H1 (cell line): ENCODE measurements at regions not wholly inside any gene's neighbourhood (a gene's known extent, or its start where the extent isn't known, plus 50 kb on each side); places are given as distances from the start of the nearest gene placed in this dataset.

Experiments
- CTCF ChIA-PET: fragments of 300-600 bp; sonication (Branson Sonifier 250); formaldehyde crosslinking; loops from one replicate; lab custom pipeline; 2021; ENCODE audit not compliant: partially characterized antibody; lab: Charles Lee
- POLR2A ChIA-PET: fragments of 300-600 bp; sonication (Branson Sonifier 250); formaldehyde crosslinking; loops from one replicate; lab custom pipeline; 2021; ENCODE audit warnings: inconsistent platforms; ENCODE audit not compliant: partially characterized antibody; lab: Charles Lee
- DNase-seq, 2 experiments: peaks; one replicate each; pipeline versions ENCODE4 v3.0.0 to v3.0.0-alpha.2; 2010 to 2022; ENCODE audit warnings: low spot score in 2 of 2, low read depth in 1 of 2, mixed read lengths in 1 of 2
- FAIRE-seq: peaks from 2 replicates; lab custom pipeline; 2011; peaks lifted over from hg19 to GRCh38; lab: Jason Lieb, UNC
- H2AFZ ChIP-seq: 2 replicates; pipeline ENCODE4 v1.8.1; 2012; ENCODE audit warnings: low read length, inconsistent platforms
- H2AK5ac ChIP-seq: 2 replicates; pipeline ENCODE4 v1.6.1; 2013; ENCODE audit warnings: low read depth, low read length
- H2BK120ac ChIP-seq: replicated peaks from 2 replicates; pipeline ENCODE3; 2013; ENCODE audit warnings: low read depth, low read length, inconsistent platforms
- H2BK12ac ChIP-seq: 2 replicates; pipeline ENCODE4 v1.6.1; 2013; ENCODE audit warnings: low read depth, low read length
- H2BK15ac ChIP-seq: 2 replicates; pipeline ENCODE4 v1.6.1; 2013; ENCODE audit warnings: low read length
- H2BK20ac ChIP-seq: 2 replicates; pipeline ENCODE4 v1.6.1; 2013; ENCODE audit warnings: low read length
- H2BK5ac ChIP-seq: 2 replicates; pipeline ENCODE4 v1.6.1; 2013; ENCODE audit warnings: low read depth, low read length
- H3K14ac ChIP-seq: 2 replicates; pipeline ENCODE4 v1.6.1; 2013; ENCODE audit warnings: inconsistent platforms; ENCODE audit not compliant: insufficient read length
- H3K18ac ChIP-seq: 2 replicates; pipeline ENCODE4 v1.6.1; 2013; ENCODE audit warnings: low read length; ENCODE audit errors: extremely low read depth
- H3K23ac ChIP-seq: 2 replicates; pipeline ENCODE4 v1.6.1; 2013; ENCODE audit warnings: inconsistent platforms; ENCODE audit not compliant: insufficient read length
- H3K23me2 ChIP-seq: 2 replicates; pipeline ENCODE4 v1.6.1; 2013; ENCODE audit warnings: low read depth, low read length
- H3K27ac ChIP-seq: 2 replicates; pipeline ENCODE4 v1.6.1; 2011; ENCODE audit warnings: low read depth, low read length, inconsistent platforms
- H3K27me3 ChIP-seq, 4 experiments: replicated peaks in 1 of 4; 1 replicate in 1 of 4; 2 replicates in 3 of 4; pipeline versions ENCODE4 v1.6.1 to v1.8.1; 2011 to 2013; ENCODE audit warnings: low read length in 3 of 4, mild to moderate bottlenecking in 3 of 4, inconsistent platforms in 2 of 4, mixed read lengths in 2 of 4, moderate library complexity in 1 of 4; ENCODE audit not compliant: control insufficient read depth in 3 of 4, insufficient read depth in 3 of 4; ENCODE audit errors: extremely low read depth in 1 of 4
- H3K36me3 ChIP-seq, 4 experiments: 2 replicates each; pipeline versions ENCODE4 v1.6.1 to v1.8.1; 2011 to 2013; ENCODE audit warnings: mild to moderate bottlenecking in 4 of 4, low read length in 3 of 4, moderate library complexity in 2 of 4, control low read depth in 1 of 4, inconsistent platforms in 1 of 4; ENCODE audit not compliant: insufficient read depth in 4 of 4, control insufficient read depth in 2 of 4
- H3K4ac ChIP-seq: replicated peaks from 2 replicates; pipeline ENCODE3; 2013; ENCODE audit warnings: low read length, low read depth, mixed read lengths, inconsistent platforms; ENCODE audit not compliant: insufficient read length
- H3K4me1 ChIP-seq, 4 experiments: replicated peaks in 1 of 4; 1 replicate in 1 of 4; 2 replicates in 3 of 4; pipeline versions ENCODE4 v1.6.1 to v1.8.1; 2011 to 2013; ENCODE audit warnings: low read length in 3 of 4, inconsistent platforms in 2 of 4, mixed read lengths in 1 of 4; ENCODE audit not compliant: insufficient read depth in 4 of 4, control insufficient read depth in 3 of 4
- H3K4me2 ChIP-seq, 2 experiments: 2 replicates each; pipeline versions ENCODE4 v1.6.1 to v1.8.1; 2011 to 2013; ENCODE audit warnings: low read depth in 2 of 2, low read length in 2 of 2, control low read depth in 1 of 2, inconsistent platforms in 1 of 2, mild to moderate bottlenecking in 1 of 2; ENCODE audit not compliant: insufficient read depth in 1 of 2
- H3K4me3 ChIP-seq, 4 experiments: fragments of 200-600, 300-600 bp in 1 of 4; sonication (generic), shearing (Covaris generic), sonication (Bioruptor Twin) in 1 of 4; 2 replicates each; pipeline versions ENCODE4 v1.5.1 to v1.8.1; 2011 to 2016; ENCODE audit warnings: low read length in 4 of 4, low read depth in 3 of 4, control low read depth in 2 of 4, inconsistent platforms in 2 of 4, mild to moderate bottlenecking in 2 of 4, mixed read lengths in 1 of 4, moderate library complexity in 1 of 4; ENCODE audit not compliant: insufficient read depth in 2 of 4; ENCODE audit errors: extremely low read depth in 1 of 4
- H3K56ac ChIP-seq: replicated peaks from 2 replicates; pipeline ENCODE3; 2013; ENCODE audit warnings: low read depth, mild to moderate bottlenecking, mixed read lengths, low read length, inconsistent platforms; ENCODE audit not compliant: insufficient read length
- H3K79me1 ChIP-seq: 2 replicates; pipeline ENCODE4 v1.6.1; 2013; ENCODE audit warnings: low read depth, low read length, control low read depth
- H3K79me2 ChIP-seq, 2 experiments: 2 replicates each; pipeline versions ENCODE4 v1.6.1 to v1.8.1; 2012 to 2013; ENCODE audit warnings: low read length in 2 of 2, mild to moderate bottlenecking in 2 of 2, inconsistent platforms in 1 of 2; ENCODE audit not compliant: insufficient read depth in 2 of 2, control insufficient read depth in 1 of 2
- H3K9ac ChIP-seq, 4 experiments: replicated peaks in 1 of 4; 1 replicate in 1 of 4; 2 replicates in 3 of 4; pipeline versions ENCODE4 v1.6.1 to v1.8.1; 2011 to 2013; ENCODE audit warnings: low read depth in 3 of 4, low read length in 3 of 4, control low read depth in 2 of 4, mild to moderate bottlenecking in 2 of 4, moderate library complexity in 2 of 4, inconsistent platforms in 1 of 4; ENCODE audit errors: extremely low read depth in 1 of 4
- H3K9me3 ChIP-seq, 2 experiments: 2 replicates each; pipeline versions ENCODE4 v1.6.1 to v1.8.1; 2012 to 2013; ENCODE audit warnings: mild to moderate bottlenecking in 2 of 2, moderate library complexity in 2 of 2, control low read depth in 1 of 2, inconsistent platforms in 1 of 2, low read depth in 1 of 2, low read length in 1 of 2, mixed read lengths in 1 of 2; ENCODE audit not compliant: insufficient read depth in 2 of 2
- H4K20me1 ChIP-seq, 2 experiments: replicated peaks in 1 of 2; 2 replicates each; pipeline versions ENCODE3 to v1.8.1; 2011 to 2013; ENCODE audit warnings: inconsistent platforms in 2 of 2, low read length in 2 of 2, mild to moderate bottlenecking in 1 of 2; ENCODE audit not compliant: insufficient read depth in 2 of 2, control insufficient read depth in 1 of 2
- H4K5ac ChIP-seq: 2 replicates; pipeline ENCODE4 v1.6.1; 2013; ENCODE audit warnings: low read length, low read depth, mixed read lengths, inconsistent platforms; ENCODE audit not compliant: insufficient read length
- H4K8ac ChIP-seq: 2 replicates; pipeline ENCODE4 v1.8.0; 2013; ENCODE audit warnings: mild to moderate bottlenecking, moderate library complexity, low read length, inconsistent platforms; ENCODE audit not compliant: insufficient read depth; ENCODE audit errors: extremely low read depth
- H4K91ac ChIP-seq: replicated peaks from 2 replicates; pipeline ENCODE3; 2013; ENCODE audit warnings: low read length, mixed read lengths, inconsistent platforms; ENCODE audit not compliant: insufficient read length
- SIRT6 ChIP-seq: IDR thresholded peaks from one replicate; pipeline ENCODE4 v1.7.1; 2012; ENCODE audit warnings: low read length, inconsistent platforms

DNA sequence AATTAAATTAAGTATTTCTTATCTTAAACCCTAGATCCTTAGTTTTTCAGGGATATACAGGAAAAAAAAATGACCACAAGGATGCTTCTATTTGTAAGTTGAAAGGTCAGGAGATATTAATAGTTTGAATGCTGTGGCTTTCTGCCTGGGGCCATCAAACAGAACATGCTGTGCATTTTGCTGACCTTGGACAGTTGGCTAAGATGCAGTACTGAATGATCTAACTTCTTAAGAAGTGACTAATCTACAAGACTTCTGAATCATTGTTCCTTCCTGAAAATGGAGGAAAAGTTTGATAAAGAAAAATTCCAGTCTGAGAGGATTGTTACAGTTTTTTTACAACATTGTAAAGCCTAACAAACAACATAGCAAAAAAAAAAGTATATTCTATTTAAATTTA, 237.8 kb upstream of the JADE1 start:
- Histone ChIP-seq H3K79me2 (no peaks in the 10 kb centered on the region), H2AK5ac (no peak overlapping the region), H3K27ac (no peak overlapping the region), H3K9me3 (peaks cover 0 to 2% of the 10 kb centered on the region in 2 experiments; a peak in 1 of 4 replicates), H2BK12ac (no peak overlapping the region), H3K4me3 (no peak overlapping the region), H2BK5ac (no peak overlapping the region), H4K91ac (no peak overlapping the region), H3K36me3 (no peaks in the 10 kb centered on the region), H3K18ac (no peak overlapping the region), H3K56ac (no peak overlapping the region), H3K23me2 (no peaks in the 10 kb centered on the region; the same call in 1 of the 2 replicates), H2BK20ac (no peak overlapping the region), H4K20me1 (no peaks in the 10 kb centered on the region), H2BK15ac (no peak overlapping the region), H2BK120ac (no peak overlapping the region), H3K9ac (no peak overlapping the region), H3K23ac (no peak overlapping the region), H2AFZ (no peak overlapping the region), H4K5ac (no peak overlapping the region), H4K8ac (no peak overlapping the region), H3K4ac (no peak overlapping the region), H3K4me1 (peaks cover 0 to 5% (median 4%) of the 10 kb centered on the region in 4 experiments; a peak in 4 of 7 replicates), H3K79me1 (no peaks in the 10 kb centered on the region), H3K4me2 (no peak overlapping the region), H3K27me3 (no peaks in the 10 kb centered on the region), H3K14ac (no peak overlapping the region)
- FAIRE-seq, result no peak
- ChIA-PET POLR2A (no interaction called here), CTCF (interaction anchor here (1.0 kb wide), 1 partner anchor 237 kb away, joined by 4 read pairs; no protein-coding TSS in a partner anchor)
- no peak for DNase-seq
- no peak for TF ChIP-seq SIRT6
